B cell (primary cell): ENCODE measurements at regions not wholly inside any gene's neighbourhood (a gene's known extent, or its start where the extent isn't known, plus 50 kb on each side); places are given as distances from the start of the nearest gene placed in this dataset.

Experiments used
- ATAC-seq: fragments of 200-7000 bp; cut with Tn5 transposase; one replicate; pipeline ENCODE4 v1.10.0; 2021; ENCODE audit warnings: low read depth, mild to moderate bottlenecking, moderate number of reproducible peaks, moderate library complexity
- CTCF ChIA-PET: fragments of 350-600 bp; sonication (Branson Sonifier 250); formaldehyde crosslinking; loops from one replicate; lab custom pipeline; 2021; ENCODE audit warnings: antibody characterized with exemption, inconsistent platforms; lab: Charles Lee
- POLR2A ChIA-PET: fragments of 350-600 bp; sonication (Branson Sonifier 250); formaldehyde crosslinking; loops from one replicate; lab custom pipeline; 2021; ENCODE audit warnings: antibody characterized with exemption; lab: Charles Lee
- DNase-seq: peaks from one replicate; pipeline ENCODE4 v3.0.0; 2013
- H2AFZ ChIP-seq: 2 replicates; pipeline ENCODE4 v1.6.1; 2012; ENCODE audit warnings: mild to moderate bottlenecking, low read depth, low read length; ENCODE audit not compliant: insufficient read depth, poor library complexity, severe bottlenecking
- H3K27ac ChIP-seq, 2 donors: 1 replicate in 1 of 2; 2 replicates in 1 of 2; pipeline ENCODE4 v1.5.1; 2012 to 2013; ENCODE audit warnings: low read length in 2 of 2, mild to moderate bottlenecking in 2 of 2, moderate library complexity in 1 of 2
- H3K27me3 ChIP-seq, 4 experiments: fragments of 200-600 bp in 1 of 4; sonication (generic) in 1 of 4; replicated peaks in 1 of 4; 1 replicate in 2 of 4; 2 replicates in 2 of 4; pipeline versions ENCODE4 v1.6.1 to v1.7.0; 2013 to 2016; ENCODE audit warnings: low read length in 3 of 4, mild to moderate bottlenecking in 2 of 4, mixed read lengths in 1 of 4, moderate library complexity in 1 of 4; ENCODE audit not compliant: insufficient read depth in 4 of 4, control insufficient read depth in 3 of 4; ENCODE audit errors: control extremely low read depth in 1 of 4
- H3K36me3 ChIP-seq, 2 experiments: replicated peaks in 1 of 2; 1 replicate in 1 of 2; 2 replicates in 1 of 2; pipeline versions ENCODE4 v1.6.1 to v1.7.1; 2013; ENCODE audit warnings: low read length in 1 of 2; ENCODE audit not compliant: insufficient read depth in 2 of 2, control insufficient read depth in 1 of 2; ENCODE audit errors: control extremely low read depth in 1 of 2, extremely low read depth in 1 of 2
- H3K4me1 ChIP-seq, 2 donors: fragments of 200-600 bp in 1 of 2; sonication (generic) in 1 of 2; 1 replicate in 1 of 2; 2 replicates in 1 of 2; pipeline versions ENCODE4 v1.5.1 to v1.6.1; 2013 to 2017; ENCODE audit warnings: low read length in 2 of 2; ENCODE audit not compliant: control insufficient read depth in 2 of 2, insufficient read depth in 2 of 2
- H3K4me2 ChIP-seq: replicated peaks from 2 replicates; pipeline ENCODE3; 2012; ENCODE audit warnings: mild to moderate bottlenecking, low read depth, low read length; ENCODE audit not compliant: poor library complexity, severe bottlenecking
- H3K4me3 ChIP-seq, 5 experiments: fragments of 200-600 bp in 1 of 5; sonication (generic) in 1 of 5; 1 replicate in 3 of 5; 2 replicates in 2 of 5; pipeline versions ENCODE4 v1.5.1 to v1.7.0; 2011 to 2016; ENCODE audit warnings: low read length in 4 of 5, mild to moderate bottlenecking in 4 of 5, low read depth in 2 of 5, control low read depth in 1 of 5, moderate library complexity in 1 of 5; ENCODE audit not compliant: insufficient read depth in 1 of 5; ENCODE audit errors: control extremely low read depth in 1 of 5, extremely low read depth in 1 of 5
- H3K79me2 ChIP-seq: fragments of 200-600 bp; sonication (generic); one replicate; pipeline ENCODE4 v1.6.0; 2016; ENCODE audit warnings: low read length; ENCODE audit not compliant: control insufficient read depth, insufficient read depth
- H3K9ac ChIP-seq: fragments of 200-600 bp; sonication (generic); 2 replicates; pipeline ENCODE4 v1.6.1; 2017; ENCODE audit warnings: mild to moderate bottlenecking, low read length, moderate library complexity
- H3K9me3 ChIP-seq, 3 donors: one replicate each; pipeline versions ENCODE4 v1.6.1 to v1.7.1; 2013; ENCODE audit warnings: low read length in 2 of 3; ENCODE audit not compliant: control insufficient read depth in 2 of 3, insufficient read depth in 1 of 3; ENCODE audit errors: control extremely low read depth in 1 of 3
- H4K20me1 ChIP-seq: 2 replicates; pipeline ENCODE4 v1.6.0; 2012; ENCODE audit warnings: mild to moderate bottlenecking, low read length; ENCODE audit not compliant: insufficient read depth, control insufficient read depth, poor library complexity, severe bottlenecking
- H3K27ac Mint-ChIP-seq: one replicate; pipeline ENCODE4 v1.8.0; 2021; ENCODE audit warnings: mixed read lengths
- H3K27me3 Mint-ChIP-seq: one replicate; pipeline ENCODE4 v1.8.0; 2021; ENCODE audit warnings: mixed read lengths
- H3K4me1 Mint-ChIP-seq: one replicate; pipeline ENCODE4 v1.8.0; 2021; ENCODE audit warnings: mixed read lengths
- H3K4me3 Mint-ChIP-seq: one replicate; pipeline ENCODE4 v1.8.0; 2021; ENCODE audit warnings: mixed read lengths
- H3K9me3 Mint-ChIP-seq: one replicate; pipeline ENCODE4 v1.8.0; 2022; ENCODE audit warnings: mixed read lengths; ENCODE audit not compliant: insufficient read depth
- CTCF ChIP-seq: fragments of 200-600 bp; IDR thresholded peaks from one replicate; pipeline ENCODE4 v1.8.0; 2022; ENCODE audit warnings: antibody characterized with exemption, mild to moderate bottlenecking
- EZH2 ChIP-seq: IDR thresholded peaks from 2 replicates; pipeline ENCODE4 v1.6.1; 2012; ENCODE audit warnings: borderline replicate concordance, low read depth, mild to moderate bottlenecking, moderate library complexity, low read length; ENCODE audit not compliant: insufficient read depth, poor library complexity, severe bottlenecking
- WGBS: methylation state at CpG from one replicate; pipeline ENCODE4 v1.1.5; 2013; ENCODE audit warnings: missing lambda C conversion rate; ENCODE audit not compliant: insufficient coverage; 5-methylcytosine and 5-hydroxymethylcytosine counted together
- intact Hi-C: fragments of 100-400 bp; cut with micrococcal nuclease; formaldehyde crosslinking; loops from one replicate; pipeline ENCODE4 v1.10.0; 2022

GRCh38 chr13:23497191-23497590 lies 63.7 kb upstream of the SACS start:
- no peak for DNase-seq
- WGBS = no CpG with 5 or more reads among the region's 6 CpGs
- no peaks in the 10 kb centered on the region for H4K20me1 ChIP-seq
- H3K27ac Mint-ChIP-seq = no peak overlapping the region
- H3K9ac ChIP-seq = no peak overlapping the region
- intact Hi-C loops = no loop called here
- H3K4me3 Mint-ChIP-seq = no peak overlapping the region
- H3K4me3 ChIP-seq = no peak overlapping the region
- no peaks in the 10 kb centered on the region for H3K36me3 ChIP-seq
- no peaks in the 10 kb centered on the region for H3K9me3 ChIP-seq
- H3K9me3 Mint-ChIP-seq = no peaks in the 10 kb centered on the region
- H3K79me2 ChIP-seq = no peaks in the 10 kb centered on the region
- peaks cover 0 to 4% (median 1%) of the 10 kb centered on the region in 4 experiments for H3K27me3 ChIP-seq
- H3K27ac ChIP-seq = no peak overlapping the region
- POLR2A ChIA-PET = interaction anchor here (0.7 kb wide), 1 partner anchor 559 kb away, joined by 5 read pairs; no protein-coding TSS in a partner anchor
- no peak for ATAC-seq
- H3K27me3 Mint-ChIP-seq = peaks cover 23% of the 10 kb centered on the region
- no peaks in the 10 kb centered on the region for H3K4me1 Mint-ChIP-seq
- TF ChIP-seq EZH2 = no peak
- CTCF ChIA-PET = no interaction called here
- no peaks in the 10 kb centered on the region for H3K4me1 ChIP-seq
- H2AFZ ChIP-seq = no peak overlapping the region
- no peak overlapping the region for H3K4me2 ChIP-seq

GRCh38 chr13:23500849-23501248 lies 67.3 kb upstream of the SACS start:
- Histone ChIP-seq H2AFZ (no peak overlapping the region), H3K4me3 (no peak overlapping the region), H3K9me3 (no peaks in the 10 kb centered on the region), H3K9ac (no peak overlapping the region), H3K27ac (no peak overlapping the region), H4K20me1 (no peaks in the 10 kb centered on the region), H3K4me1 (no peaks in the 10 kb centered on the region), H3K4me2 (no peak overlapping the region), H3K27me3 (peaks cover 0 to 5% (median 0%) of the 10 kb centered on the region in 4 experiments), H3K36me3 (no peaks in the 10 kb centered on the region), H3K79me2 (no peaks in the 10 kb centered on the region)
- no peak for DNase-seq
- ATAC-seq = no peak
- H3K4me1 Mint-ChIP-seq = no peaks in the 10 kb centered on the region
- 100% methylated on average over 1 of the region's 4 CpGs for WGBS
- intact Hi-C loops = no loop called here
- TF ChIP-seq EZH2 = no peak
- TF ChIP-seq CTCF = no peak
- H3K9me3 Mint-ChIP-seq = no peaks in the 10 kb centered on the region
- no peak overlapping the region for H3K4me3 Mint-ChIP-seq
- peaks cover 19% of the 10 kb centered on the region for H3K27me3 Mint-ChIP-seq
- H3K27ac Mint-ChIP-seq = no peak overlapping the region
- POLR2A ChIA-PET = no interaction called here
- CTCF ChIA-PET = interaction anchor here (0.6 kb wide), 1 partner anchor 11 kb away, joined by 3 read pairs; no protein-coding TSS in a partner anchor
